ENCODE measurements at regions not wholly inside any gene's neighbourhood (a gene's known extent, or its start where the extent isn't known, plus 50 kb on each side); places are given as distances from the start of the nearest gene placed in this dataset.

- no peak for TF ChIP-seq EZH2 (IDR thresholded peaks at IDR 0.05)
- TF ChIP-seq POLR2AphosphoS5 (IDR thresholded peaks at IDR 0.05; ENCODE audit: borderline replicate concordance, low read depth, low read length), result no peak
- no peak for TF ChIP-seq FOXP2 (optimal IDR thresholded peaks at IDR 0.05; ENCODE audit: control extremely low read depth, extremely low read length, insufficient read depth)
These were observed 937.6 kb upstream of the KCND2 start for GRCh38 chr7:119335405-119335804.
